Fibroblast of skin of left quadriceps (primary cell): ENCODE measurements at regions not wholly inside any gene's neighbourhood (a gene's known extent, or its start where the extent isn't known, plus 50 kb on each side); places are given as distances from the start of the nearest gene placed in this dataset.
"Not testable (repeated sequence)": the region's sequence is repeated elsewhere in the genome, so short reads cannot be mapped to it uniquely, and the experiment has no call there.

Experiments used
- DNase-seq, 2 experiments: peaks; one replicate each; pipeline ENCODE4 v3.0.0-alpha.2; 2013; ENCODE audit warnings: low read depth in 2 of 2

DNA sequence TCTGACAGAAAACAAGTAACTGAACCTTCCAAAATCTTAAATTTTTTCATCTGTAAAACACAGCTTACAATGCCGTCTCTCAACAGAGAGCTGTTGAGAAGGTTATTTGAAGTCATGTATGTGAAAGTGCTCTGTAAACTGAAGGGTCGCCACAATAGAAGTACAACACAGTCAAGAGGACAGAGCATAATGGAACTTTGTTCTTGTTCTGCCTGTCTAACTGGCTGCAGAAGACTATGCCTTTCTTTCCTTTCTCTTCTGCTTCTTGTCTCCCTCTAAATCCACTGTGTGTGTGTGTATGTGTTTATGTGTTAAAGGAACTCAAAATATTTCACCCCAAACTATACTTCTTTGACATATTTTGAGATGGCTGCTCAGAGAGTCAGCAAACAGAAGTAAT lies 365.8 kb upstream of the RND3 start:
- no peak for DNase-seq

DNA sequence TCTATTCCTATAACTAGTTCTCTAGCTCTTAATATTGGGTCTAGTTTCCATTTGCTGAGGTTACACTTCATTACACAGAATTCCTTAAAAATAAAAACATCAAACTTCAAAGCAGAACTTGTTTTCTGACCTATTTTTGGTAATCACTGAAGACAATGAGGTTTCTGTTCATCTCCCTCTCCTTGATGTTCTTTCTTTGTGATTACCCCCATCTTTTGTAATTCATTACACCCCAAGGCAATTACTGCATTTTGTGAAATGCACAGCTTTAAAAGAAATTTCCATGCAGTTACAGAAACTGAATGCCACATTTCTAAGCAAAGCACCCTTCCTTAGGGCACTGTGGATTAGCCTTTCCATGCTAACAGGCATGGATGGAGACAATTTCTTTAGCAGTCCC lies 363.2 kb upstream of the RND3 start:
- no peak for DNase-seq

DNA sequence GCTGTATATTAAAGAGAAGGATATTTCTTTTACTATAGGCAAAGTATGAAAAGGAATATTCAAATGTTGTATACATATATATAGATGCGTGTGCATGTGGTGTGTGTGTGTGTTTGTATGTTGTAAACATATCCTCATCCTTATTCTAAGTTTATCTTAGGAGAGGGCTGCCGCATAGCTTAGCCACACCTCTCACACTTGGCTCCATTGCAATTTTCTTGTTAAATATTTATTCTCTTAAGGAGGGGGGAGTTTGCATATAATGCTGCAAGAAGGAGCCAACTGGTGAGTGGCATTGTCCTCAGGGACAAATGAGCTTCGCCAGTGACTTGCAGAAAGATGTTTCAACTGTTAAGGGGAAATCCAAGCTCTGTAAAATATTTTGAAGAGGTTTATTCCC lies 360.1 kb upstream of the RND3 start:
- DNase-seq: no peak

DNA sequence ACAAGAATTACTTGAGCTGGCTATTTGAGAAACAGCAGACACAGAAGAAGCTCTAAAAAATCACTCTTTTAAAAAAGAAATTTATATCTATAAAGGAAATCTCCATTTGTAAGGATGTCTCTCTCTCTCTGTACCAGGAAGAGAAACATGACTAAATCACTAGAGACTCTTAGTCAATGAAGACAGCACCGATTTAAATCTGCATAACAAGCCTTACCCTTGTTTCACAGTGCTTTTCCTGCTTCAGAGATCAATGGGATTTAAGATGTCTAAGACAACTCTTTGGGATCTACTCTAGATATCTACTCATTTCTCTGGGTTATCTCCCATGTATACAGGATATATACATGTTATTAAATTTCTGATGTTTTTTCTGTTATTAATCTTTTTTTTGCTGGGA lies 359.2 kb upstream of the RND3 start:
- no peak for DNase-seq

DNA sequence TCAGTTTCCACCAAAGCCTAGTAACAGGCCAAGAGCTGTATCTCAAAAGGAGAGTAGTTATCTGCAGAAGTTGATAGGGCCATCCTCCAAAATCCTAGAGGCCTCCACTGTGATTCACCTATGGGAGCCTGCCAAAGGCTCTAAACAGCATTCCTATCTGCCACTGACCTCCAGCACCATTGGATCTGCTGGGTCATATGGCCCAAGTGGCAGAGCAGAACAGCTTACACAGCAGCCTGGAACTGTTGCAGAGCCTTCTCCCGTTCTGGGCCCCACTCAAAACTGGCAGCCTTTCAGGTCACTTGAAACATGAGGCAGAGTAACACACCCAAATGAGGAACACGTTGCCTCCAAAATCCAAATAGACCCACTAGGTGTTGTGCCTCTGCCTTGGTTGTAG lies 345.2 kb upstream of the RND3 start:
- DNase-seq: no peak

DNA sequence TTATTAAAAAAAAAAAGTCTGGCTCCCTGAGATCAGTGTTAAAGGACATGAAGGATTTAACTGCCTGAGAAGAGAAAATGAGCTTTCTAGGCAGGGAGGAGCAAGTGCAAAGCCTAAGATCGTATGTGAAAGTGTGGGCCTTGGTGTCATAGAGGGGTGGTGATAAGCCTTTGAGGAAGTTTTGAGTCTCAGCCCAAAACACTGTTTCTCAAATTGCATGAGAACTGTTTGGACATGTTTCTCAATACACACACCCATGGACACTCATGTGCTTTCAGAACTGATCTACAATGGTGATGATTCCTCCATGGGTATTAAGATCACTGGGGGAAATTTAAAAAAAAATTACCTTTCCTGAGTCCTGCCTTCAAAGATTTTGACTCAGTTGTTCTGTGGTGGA lies 336.7 kb upstream of the RND3 start:
- no peak for DNase-seq

DNA sequence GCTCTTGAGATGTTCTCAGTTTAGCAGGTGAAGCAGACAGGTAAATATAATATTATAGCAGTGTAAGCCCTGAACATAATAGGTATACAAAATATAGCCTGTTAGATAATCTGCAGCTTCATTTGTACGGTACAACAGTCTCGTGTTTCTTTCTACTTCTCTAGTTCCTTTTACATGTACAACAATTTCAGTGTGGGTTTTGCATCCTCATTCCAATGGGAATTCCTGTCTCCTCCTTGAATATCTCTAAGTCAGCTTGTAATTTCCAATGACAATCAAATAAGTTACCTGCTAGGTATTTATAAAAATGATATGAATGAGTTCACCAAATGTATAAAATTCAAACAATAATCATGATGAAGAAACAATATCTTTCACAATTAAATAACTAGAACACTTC lies 330.0 kb upstream of the RND3 start:
- DNase-seq: no peak

DNA sequence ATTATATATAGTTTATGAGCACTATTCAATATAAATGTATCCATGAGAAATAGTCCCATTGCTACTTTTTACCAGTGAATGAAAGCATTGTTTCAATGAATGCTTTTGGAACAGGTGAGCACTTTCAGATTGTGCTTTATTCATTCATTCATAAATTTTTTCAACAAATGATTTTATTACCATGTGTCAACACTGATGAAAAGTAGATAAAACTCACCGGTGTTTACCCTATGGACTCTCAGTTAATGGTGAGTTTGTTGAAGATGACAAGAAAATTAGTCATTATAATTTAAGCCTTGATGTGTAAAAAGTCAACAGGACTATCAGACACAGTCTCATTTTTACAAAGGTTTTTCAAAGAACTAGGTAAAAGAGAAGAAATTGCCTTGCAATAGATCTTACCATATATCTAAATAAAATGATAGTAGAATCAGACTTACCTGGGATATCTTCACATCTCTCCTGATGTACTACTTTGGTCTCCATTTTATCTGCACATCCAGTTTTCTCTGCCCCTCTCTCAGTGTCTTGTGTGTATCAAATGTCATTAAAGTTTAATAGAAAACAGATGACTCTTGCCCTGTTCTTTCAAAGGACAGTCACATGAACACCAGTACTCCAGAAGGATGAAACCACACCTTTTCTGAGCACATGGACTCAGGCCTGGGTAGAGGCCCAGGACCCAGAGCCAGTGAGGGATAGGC lies 325.3 kb upstream of the RND3 start:
- DNase-seq: no peak

DNA sequence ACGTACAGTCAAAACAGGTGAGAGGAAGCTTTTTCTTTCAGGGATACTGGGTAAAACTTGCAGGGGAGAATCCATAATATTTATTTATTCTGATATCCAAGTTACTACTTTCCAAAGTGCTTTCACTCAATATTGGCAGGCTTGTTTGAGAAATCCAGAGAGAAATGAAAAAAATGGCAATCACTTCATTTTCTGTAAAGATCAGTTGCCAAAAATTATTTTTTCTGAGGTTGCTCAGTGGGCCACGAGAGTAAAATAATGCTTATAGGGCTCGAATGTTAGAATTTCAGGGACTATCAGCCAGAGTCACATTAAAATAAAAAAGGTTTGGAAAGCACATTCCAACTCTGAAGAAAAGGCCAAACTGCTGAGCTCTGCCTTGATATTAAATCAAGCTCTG lies 324.6 kb upstream of the RND3 start:
- DNase-seq: no peak

DNA sequence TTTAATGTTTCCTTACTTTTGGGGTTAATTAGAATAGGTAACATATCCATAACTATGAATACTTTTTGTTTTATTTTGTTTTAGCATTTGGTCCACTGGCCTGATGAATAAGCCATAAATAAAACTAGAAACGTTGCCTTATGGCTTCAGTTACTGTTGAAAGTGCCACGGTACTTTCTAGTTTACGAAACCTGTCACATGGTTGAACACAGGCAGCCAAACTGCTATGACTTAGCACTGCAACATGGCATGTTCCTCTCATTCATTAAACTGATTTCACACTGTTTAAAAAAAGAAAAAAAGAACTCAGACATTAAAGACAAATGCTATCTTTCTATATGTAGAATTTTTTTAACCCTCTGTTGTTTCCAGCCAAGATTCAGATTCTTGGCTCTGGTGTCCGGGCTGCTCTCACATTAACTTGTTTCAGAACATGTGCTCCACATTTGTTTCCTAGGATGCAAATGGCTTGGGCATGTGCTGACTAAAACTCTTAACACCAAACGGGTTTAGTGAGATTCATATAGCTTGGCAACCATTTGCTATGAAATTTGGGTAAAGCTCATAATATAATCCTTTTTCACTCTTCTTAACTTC lies 323.9 kb upstream of the RND3 start:
- DNase-seq: no peak

DNA sequence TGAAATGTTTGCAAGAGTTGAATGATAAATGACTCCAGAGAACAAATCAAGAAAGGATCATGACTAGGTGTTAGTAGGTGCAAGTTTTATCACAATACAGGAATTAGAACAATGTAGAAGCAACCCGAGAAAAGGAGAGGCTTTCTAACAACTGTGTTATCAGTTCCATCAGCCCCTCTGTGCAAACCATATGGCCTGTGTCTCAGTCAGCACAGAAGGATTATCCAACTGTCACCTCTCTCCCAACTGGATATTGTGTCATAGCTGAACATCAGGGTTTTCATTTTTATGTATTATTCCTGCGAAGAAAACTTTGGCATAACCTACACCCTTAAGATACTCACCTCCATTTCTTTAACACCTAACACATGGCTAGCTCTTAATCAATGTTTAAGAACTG lies 321.6 kb upstream of the RND3 start:
- no peak for DNase-seq

DNA sequence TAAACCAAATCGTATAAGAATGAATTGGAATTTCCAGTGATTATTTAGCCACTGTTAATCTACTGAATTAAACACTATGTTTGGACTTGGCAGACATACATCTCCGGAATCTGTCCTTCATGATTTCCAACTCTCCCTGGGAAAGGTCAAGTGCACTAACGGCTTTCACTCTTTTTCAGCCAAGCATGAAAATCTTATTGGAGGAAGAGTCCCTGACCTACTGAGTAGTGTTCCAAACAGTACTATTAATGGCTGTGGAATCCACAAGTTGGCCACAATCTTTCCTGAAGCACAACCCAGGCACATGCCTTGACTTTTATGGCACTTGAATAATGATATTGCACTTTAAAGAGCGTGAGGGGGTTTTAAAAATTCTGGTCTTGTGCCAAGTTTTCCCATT lies 318.9 kb upstream of the RND3 start:
- no peak for DNase-seq

DNA sequence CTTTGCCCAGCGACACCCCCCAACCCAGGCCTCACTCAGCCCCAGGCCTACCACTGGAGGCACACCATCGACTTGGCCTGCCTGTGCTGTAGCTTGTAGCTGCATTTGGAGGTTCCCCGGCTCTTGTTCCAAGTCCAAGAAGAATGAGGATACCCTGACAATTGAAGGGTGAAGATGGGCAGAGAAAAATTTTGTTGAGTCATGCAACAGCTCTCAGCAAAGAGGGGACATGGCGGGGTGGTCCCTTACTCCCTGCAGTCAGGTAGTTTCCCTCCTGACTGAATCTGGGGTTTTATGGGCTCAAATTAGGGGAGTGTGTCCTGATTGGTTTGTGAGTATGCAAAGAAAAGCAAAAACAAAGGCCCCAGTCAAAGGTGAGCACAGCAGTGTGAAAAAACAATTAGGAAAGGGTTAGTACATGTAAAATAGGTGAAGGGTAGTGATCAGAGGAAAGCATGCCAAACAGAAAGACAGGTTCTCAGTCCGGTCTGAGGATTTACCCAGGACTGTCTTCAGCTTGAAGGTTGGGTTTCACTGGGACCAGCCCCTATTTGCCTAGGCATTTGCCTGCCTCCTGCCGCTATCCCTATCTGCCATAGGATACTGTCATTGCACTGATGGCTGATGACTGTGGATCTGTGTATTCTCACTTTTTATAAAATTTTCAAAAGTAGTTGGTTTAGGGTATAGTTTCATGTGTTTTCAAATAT lies 316.4 kb upstream of the RND3 start:
- DNase-seq: no peak

DNA sequence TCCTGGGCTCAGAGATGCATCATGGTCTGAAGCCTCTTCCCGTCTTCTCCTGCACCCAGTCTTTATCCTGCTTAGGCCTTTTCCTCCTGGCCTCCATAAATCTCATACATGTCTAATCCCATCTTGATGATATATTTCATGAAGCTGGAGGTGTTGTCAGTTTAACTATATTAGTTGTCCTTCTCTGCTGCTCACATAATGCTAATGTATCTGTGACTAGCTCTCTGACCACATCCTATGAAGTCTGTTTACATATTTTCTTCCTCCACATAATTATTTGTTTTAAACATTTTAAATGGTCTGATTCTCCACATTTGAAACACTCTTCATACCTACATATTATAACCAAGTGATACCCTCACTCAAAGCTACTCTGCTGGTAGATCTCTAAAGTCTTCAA lies 315.2 kb upstream of the RND3 start:
- DNase-seq: no peak

DNA sequence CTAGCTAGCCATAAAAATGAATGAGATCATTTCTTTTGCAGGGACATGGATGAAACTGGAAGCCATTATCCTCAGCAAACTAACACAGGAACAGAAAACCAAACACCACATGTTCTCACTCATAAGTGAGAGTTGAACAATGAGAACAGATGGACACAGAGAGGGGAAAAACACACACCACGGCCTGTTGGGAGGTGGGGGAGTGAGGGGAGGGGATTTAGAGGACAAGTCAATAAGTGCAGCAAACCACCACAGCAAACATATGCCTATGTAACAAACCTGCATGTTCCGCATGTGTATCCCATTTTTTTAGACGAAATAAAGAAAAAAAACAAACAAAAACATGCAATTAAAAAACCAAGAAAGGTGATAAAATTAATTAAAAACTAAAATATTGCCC lies 308.8 kb upstream of the RND3 start:
- not testable (repeated sequence) for DNase-seq

DNA sequence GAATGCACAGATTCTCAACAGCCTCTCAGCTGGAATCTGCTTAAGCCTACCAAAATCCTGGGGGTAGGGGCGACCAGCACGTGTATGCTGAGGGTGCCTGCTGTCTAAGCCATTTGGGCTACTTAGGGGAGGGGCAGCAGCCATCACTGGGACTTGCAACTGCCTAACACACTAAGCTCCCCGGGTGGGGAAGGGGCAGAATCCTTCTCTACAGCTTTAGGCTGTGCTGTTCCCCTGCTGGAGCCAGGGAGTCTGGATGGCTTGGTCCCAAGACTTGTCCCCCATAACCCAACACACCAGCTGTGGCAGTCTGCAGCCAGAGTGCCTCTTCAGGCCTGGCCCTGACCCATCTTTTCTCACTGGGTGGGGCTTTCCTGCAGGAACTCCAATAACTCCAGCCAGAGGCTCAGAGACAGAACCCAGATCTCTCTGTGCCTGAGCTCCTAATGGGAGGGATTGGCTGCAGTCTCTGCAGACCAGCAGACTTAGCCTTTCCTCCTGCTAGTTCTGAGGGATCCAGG lies 305.4 kb upstream of the RND3 start:
- DNase-seq: no peak

DNA sequence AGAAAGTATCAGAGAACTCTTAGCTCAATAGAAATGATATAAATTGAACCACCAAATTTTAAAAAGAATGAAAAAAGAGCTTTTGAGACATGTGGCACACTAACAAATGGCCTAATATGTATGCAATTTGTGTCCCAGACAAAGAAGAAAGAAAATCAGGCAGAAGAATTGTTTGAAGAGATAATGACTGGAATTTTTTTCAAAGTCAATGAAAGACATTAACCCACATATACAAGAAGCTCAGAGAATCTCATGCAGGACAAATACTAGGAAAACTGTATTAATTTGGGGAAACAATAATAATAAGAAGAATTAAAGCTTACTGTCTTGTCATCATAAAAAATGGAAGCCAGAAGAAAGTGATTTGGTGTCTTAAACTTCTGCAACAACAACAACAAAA lies 304.1 kb upstream of the RND3 start:
- DNase-seq: no peak

DNA sequence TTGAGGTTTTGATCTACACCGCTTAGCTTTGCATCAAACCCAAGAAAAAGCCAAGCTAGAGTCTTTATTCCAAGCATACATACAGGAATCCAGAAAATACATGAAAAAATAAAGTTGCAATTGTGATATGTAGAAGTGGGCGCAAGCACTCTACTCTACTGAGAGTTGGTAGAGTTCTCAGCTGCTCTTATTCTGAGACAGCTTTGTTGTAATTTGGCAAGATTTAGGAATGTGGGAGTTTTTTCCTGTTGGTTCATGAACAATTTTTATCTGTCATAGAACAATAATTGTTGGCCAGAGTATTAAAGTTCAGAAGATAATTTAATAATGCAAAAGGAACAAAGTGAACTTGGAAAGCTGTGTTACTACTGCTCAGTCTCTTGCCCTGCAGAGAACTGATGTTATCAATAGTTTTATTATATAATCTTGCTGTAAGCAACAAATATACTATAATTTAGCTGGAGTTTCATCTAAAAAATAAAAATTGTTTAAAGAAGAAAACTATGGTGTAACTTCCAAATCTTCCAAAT lies 302.0 kb upstream of the RND3 start:
- no peak for DNase-seq

DNA sequence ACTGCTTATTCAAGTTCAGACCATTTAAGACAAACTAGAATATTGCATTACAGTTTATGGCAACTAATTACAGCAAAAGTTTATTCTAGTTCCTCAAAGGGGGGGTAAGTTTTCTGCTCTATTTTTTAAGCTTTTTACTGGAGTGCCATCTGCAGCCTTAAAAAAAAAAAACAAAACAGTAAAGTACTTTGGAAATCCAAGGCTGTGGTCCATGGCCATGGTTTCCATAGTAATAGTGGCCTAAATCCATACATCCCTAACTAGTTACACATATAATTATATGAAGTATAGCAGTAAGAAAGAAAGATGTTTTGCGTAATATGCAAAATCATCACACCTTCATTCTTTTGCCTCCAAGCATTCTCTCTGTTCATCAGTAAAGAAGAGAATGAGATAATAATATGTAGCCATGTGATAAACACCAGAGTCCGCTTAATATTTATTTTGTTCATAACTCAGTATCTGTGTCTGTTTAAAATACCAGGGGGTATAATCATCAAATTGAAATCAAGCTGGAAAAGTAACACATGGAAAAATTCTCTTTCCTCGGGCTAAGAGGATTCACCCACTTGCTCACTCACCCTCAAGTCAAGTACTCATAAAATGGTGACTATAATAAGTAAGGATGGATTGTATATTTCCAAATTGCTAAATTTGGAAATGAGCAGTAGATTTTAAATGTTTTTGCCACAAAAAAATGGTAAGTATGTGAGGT lies 301.1 kb upstream of the RND3 start:
- DNase-seq: no peak

DNA sequence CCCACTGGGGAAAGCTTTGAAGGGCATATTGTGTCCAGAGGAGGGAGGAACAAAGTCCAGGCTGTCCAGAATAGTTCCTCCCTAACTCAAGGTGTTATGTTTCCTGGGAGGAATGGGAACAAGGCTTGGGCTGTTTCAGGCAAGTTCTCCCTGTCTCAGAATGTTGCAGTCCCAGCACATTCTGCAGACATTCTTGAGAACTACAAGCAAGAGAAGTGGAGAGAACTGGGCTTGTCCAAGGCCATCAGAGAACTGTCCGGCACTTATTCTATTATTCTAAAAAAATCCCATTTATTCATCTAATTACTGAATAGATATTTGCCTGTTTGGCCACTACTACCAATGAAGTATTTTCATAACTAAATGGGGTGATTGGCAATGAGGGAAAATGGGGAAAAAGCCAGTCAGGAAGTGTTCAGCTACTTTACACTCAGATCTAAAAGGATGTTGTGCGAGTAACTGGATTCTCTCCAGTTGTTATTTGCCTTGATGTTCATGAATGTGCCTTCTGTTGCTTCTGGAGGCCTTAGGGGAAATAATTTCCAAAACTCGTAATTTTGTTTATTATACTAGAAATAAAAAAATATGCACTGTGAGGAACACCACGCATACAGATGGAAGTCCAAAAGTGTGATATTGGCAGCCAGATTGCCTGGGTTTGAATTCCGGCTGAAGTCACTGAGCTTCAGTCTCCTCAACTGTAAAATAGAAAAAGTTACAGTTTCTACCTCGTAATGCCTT lies 300.1 kb upstream of the RND3 start:
- no peak for DNase-seq

DNA sequence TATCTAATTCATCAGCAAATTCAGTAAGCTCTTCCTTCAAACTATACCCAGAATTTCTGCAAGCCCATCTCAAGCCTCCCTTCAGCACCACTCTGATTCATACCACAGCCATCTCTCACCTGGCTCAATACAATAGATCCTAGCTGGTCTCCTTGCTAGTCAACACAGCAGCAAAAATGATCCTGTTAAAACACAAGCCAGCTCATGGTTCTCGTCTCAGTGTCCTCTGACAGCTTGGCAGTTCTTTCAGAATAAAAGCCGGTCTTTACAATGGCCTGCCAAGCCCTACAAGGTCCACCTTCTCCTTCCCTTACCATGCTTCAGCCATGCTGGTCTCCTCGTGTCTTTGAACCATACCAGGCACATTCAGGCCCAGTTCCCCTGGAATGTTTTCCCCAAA lies 296.9 kb upstream of the RND3 start:
- no peak for DNase-seq

DNA sequence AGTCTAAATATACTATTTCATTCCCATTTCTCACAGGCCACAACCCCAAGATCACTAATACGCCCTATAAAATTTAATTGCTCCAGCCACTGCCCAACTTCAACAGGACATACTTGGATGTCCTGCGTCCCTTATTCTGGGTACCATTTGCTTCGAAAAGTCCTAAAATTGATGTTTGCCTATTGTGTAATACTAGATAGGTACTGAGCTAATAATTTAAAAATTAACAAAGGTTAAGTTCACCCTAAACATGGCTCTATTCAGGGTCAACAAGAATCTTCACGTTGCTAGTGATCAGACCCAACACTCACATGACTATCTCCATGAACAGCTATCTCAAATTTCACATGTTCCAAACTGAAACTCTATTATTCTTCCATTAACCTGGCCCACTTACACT lies 296.4 kb upstream of the RND3 start:
- no peak for DNase-seq
